ENCODE measurements at regions not wholly inside any gene's neighbourhood (a gene's known extent, or its start where the extent isn't known, plus 50 kb on each side); places are given as distances from the start of the nearest gene placed in this dataset.

GRCh38 chr3:6612034-6612616, 248.8 kb upstream of the GRM7 start:
- peaks cover 15% of the 10 kb centered on the region for H3K9me3 Mint-ChIP-seq
- POLR2A ChIA-PET = no interaction called here
- ATAC-seq (no peak), DNase-seq (no peak)
- intact Hi-C loops (cut with micrococcal nuclease) = no loop called here
- no peaks in the 10 kb centered on the region for H3K36me3 Mint-ChIP-seq (ENCODE audit: low read depth)
- H3K4me1 Mint-ChIP-seq (ENCODE audit: low read depth) = no peaks in the 10 kb centered on the region
- H3K27ac Mint-ChIP-seq = no peak overlapping the region
- H3K27me3 Mint-ChIP-seq = no peaks in the 10 kb centered on the region
- CTCF ChIA-PET = no interaction called here
- no peak for TF ChIP-seq CTCF (IDR thresholded peaks at IDR 0.05)
- H3K4me3 Mint-ChIP-seq = no peak overlapping the region

- ChIA-PET CTCF (no interaction called here), POLR2A (no interaction called here)
- H3K27ac Mint-ChIP-seq = no peak overlapping the region
- TF ChIP-seq CTCF (IDR thresholded peaks at IDR 0.05) = no peak
- DNase-seq = no peak
- no peaks in the 10 kb centered on the region for H3K27me3 Mint-ChIP-seq
- no peaks in the 10 kb centered on the region for H3K4me1 Mint-ChIP-seq (ENCODE audit: low read depth)
- intact Hi-C loops (cut with micrococcal nuclease) = no loop called here
- no peak for ATAC-seq
- H3K9me3 Mint-ChIP-seq = peaks cover 8% of the 10 kb centered on the region
- no peak overlapping the region for H3K4me3 Mint-ChIP-seq
- no peaks in the 10 kb centered on the region for H3K36me3 Mint-ChIP-seq (ENCODE audit: low read depth)
Observed at GRCh38 chr3:6622260-6622659, 238.7 kb upstream of the GRM7 start.

GRCh38 chr3:6622712-6623111, 238.2 kb upstream of the GRM7 start:
- POLR2A ChIA-PET = no interaction called here

GRCh38 chr3:6631376-6631775, 229.5 kb upstream of the GRM7 start:
- no peaks in the 10 kb centered on the region for H3K27me3 Mint-ChIP-seq
- no peak overlapping the region for H3K4me3 Mint-ChIP-seq
- POLR2A ChIA-PET = interaction anchor here (0.6 kb wide), 1 partner anchor 1931 kb away, joined by 3 read pairs; no protein-coding TSS in a partner anchor
- intact Hi-C loops (cut with micrococcal nuclease) = no loop called here
- no peak for DNase-seq
- peaks cover 2% of the 10 kb centered on the region for H3K9me3 Mint-ChIP-seq
- CTCF ChIA-PET = no interaction called here
- H3K27ac Mint-ChIP-seq = no peak overlapping the region
- no peaks in the 10 kb centered on the region for H3K4me1 Mint-ChIP-seq (ENCODE audit: low read depth)
- H3K36me3 Mint-ChIP-seq (ENCODE audit: low read depth) = no peaks in the 10 kb centered on the region
- no peak for TF ChIP-seq CTCF (IDR thresholded peaks at IDR 0.05)
- no peak for ATAC-seq

More at GRCh38 chr3:6622712-6623111, 238.2 kb upstream of the GRM7 start:
- Mint-ChIP-seq H3K27me3 (no peaks in the 10 kb centered on the region), H3K4me3 (no peak overlapping the region), H3K36me3 (ENCODE audit: low read depth) (no peaks in the 10 kb centered on the region), H3K4me1 (ENCODE audit: low read depth) (no peaks in the 10 kb centered on the region), H3K9me3 (peaks cover 8% of the 10 kb centered on the region), H3K27ac (no peak overlapping the region)
- CTCF ChIA-PET = no interaction called here
- no peak for TF ChIP-seq CTCF (IDR thresholded peaks at IDR 0.05)
- no peak for ATAC-seq
- intact Hi-C loops (cut with micrococcal nuclease) = no loop called here
- DNase-seq = no peak

- ATAC-seq (no peak), DNase-seq (no peak)
- H3K9me3 Mint-ChIP-seq = peaks cover 7% of the 10 kb centered on the region
- H3K36me3 Mint-ChIP-seq (ENCODE audit: low read depth) = no peaks in the 10 kb centered on the region
- no peak overlapping the region for H3K4me3 Mint-ChIP-seq
- intact Hi-C loops (cut with micrococcal nuclease) = no loop called here
- no peaks in the 10 kb centered on the region for H3K4me1 Mint-ChIP-seq (ENCODE audit: low read depth)
- no peak overlapping the region for H3K27ac Mint-ChIP-seq
- no peak for TF ChIP-seq CTCF (IDR thresholded peaks at IDR 0.05)
- no peaks in the 10 kb centered on the region for H3K27me3 Mint-ChIP-seq
- ChIA-PET POLR2A (no interaction called here), CTCF (no interaction called here)
Observed at GRCh38 chr3:6640907-6641306, 220.0 kb upstream of the GRM7 start.
